Kidney epithelial cell (primary cell): ENCODE measurements at regions not wholly inside any gene's neighbourhood (a gene's known extent, or its start where the extent isn't known, plus 50 kb on each side); places are given as distances from the start of the nearest gene placed in this dataset.

ENCODE experiments used
- DNase-seq: peaks from one replicate; pipeline ENCODE4 v3.0.0-alpha.2; 2010; ENCODE audit warnings: low read depth
- H3K27me3 ChIP-seq: 2 replicates; pipeline ENCODE4 v1.6.0; 2011; ENCODE audit warnings: low read length; ENCODE audit not compliant: control insufficient read depth, insufficient read depth
- H3K36me3 ChIP-seq: 2 replicates; pipeline ENCODE4 v1.5.1; 2011; ENCODE audit warnings: low read length; ENCODE audit not compliant: control insufficient read depth, insufficient read depth
- H3K4me3 ChIP-seq: 2 replicates; pipeline ENCODE4 v1.5.1; 2011; ENCODE audit warnings: low read depth, mild to moderate bottlenecking, control low read depth, low read length
- TF ChIP-seq, protein P1 (sequence below): IDR thresholded peaks from 2 replicates; pipeline ENCODE4 v1.5.1; 2011; ENCODE audit warnings: mild to moderate bottlenecking, moderate library complexity, low read length, control low read depth, inconsistent platforms; ENCODE audit not compliant: insufficient read depth, poor library complexity, severe bottlenecking

GRCh38 chrX:42616981-42617380 is 161.0 kb downstream of the PPP1R2C start:
- Histone ChIP-seq H3K36me3 (no peaks in the 10 kb centered on the region), H3K4me3 (no peak overlapping the region), H3K27me3 (no peaks in the 10 kb centered on the region)
- TF ChIP-seq, protein P1, sequence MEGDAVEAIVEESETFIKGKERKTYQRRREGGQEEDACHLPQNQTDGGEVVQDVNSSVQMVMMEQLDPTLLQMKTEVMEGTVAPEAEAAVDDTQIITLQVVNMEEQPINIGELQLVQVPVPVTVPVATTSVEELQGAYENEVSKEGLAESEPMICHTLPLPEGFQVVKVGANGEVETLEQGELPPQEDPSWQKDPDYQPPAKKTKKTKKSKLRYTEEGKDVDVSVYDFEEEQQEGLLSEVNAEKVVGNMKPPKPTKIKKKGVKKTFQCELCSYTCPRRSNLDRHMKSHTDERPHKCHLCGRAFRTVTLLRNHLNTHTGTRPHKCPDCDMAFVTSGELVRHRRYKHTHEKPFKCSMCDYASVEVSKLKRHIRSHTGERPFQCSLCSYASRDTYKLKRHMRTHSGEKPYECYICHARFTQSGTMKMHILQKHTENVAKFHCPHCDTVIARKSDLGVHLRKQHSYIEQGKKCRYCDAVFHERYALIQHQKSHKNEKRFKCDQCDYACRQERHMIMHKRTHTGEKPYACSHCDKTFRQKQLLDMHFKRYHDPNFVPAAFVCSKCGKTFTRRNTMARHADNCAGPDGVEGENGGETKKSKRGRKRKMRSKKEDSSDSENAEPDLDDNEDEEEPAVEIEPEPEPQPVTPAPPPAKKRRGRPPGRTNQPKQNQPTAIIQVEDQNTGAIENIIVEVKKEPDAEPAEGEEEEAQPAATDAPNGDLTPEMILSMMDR: no peak
- DNase-seq: no peak

DNA sequence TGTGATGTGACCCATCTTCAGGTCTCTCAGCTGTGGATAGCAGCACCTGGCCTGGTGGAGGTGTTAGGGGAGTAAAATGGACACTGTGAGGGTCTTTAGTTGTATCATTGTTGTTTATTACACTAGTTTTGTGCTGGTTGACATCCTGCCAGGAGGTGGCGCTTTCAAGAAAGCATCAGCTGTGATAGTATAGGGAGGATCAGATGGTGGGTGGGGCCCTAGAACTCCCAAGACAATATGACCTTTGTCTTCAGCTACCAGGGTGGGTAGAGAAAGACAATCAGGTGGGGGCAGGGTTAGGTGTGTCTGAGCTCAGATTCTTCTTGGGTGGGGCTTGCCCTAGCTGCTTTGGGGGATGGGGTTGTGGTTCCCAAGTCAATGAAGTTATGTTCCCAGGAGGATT is 162.8 kb downstream of the PPP1R2C start:
- no peak for DNase-seq
- TF ChIP-seq, protein P1: no peak
- Histone ChIP-seq H3K4me3 (no peak overlapping the region), H3K27me3 (no peaks in the 10 kb centered on the region), H3K36me3 (no peaks in the 10 kb centered on the region)

DNA sequence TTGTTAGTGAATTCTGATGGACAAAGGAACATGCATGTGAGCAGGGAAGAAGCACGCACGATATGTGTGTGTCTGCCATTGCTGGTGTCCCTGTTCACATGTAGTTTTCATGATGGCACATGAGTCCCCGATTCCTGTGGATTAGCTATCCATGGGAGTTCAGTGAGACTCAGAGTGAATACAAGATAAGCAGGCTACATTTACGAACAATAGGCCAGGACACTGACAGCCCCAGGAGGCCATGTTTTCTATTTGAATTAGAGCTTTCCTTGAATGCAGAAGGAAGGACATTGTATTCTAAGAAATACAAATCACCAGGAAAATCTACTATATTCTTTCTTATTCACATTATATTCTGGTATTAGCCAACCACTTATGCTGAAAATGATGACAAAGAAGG is 171.4 kb downstream of the PPP1R2C start:
- TF ChIP-seq, protein P1: no peak

DNA sequence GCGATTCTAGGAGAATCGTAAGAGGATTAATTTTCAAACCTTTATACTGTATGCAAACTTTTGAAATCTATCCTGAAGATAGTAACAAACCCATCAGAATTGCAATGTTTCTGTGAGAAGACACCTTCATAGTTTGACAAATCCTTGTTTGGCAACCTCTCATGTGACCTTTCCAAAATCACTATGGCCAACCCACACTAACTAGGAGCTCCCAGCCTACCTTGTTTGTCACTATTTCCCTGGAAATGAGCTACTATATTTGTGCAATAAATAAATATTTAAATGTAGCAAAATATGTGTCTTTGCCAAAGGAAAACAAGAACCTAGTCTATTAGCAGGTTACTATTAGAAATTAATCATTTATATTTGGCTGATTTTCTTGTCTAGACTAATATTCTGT is 173.7 kb downstream of the PPP1R2C start:
- DNase-seq: no peak
- Histone ChIP-seq H3K27me3 (no peaks in the 10 kb centered on the region), H3K4me3 (no peak overlapping the region), H3K36me3 (no peaks in the 10 kb centered on the region)
- TF ChIP-seq, protein P1: no peak

More for the DNA sequence above, 171.4 kb downstream of the PPP1R2C start:
- Histone ChIP-seq H3K27me3 (no peaks in the 10 kb centered on the region), H3K36me3 (no peaks in the 10 kb centered on the region), H3K4me3 (no peak overlapping the region)
- no peak for DNase-seq

DNA sequence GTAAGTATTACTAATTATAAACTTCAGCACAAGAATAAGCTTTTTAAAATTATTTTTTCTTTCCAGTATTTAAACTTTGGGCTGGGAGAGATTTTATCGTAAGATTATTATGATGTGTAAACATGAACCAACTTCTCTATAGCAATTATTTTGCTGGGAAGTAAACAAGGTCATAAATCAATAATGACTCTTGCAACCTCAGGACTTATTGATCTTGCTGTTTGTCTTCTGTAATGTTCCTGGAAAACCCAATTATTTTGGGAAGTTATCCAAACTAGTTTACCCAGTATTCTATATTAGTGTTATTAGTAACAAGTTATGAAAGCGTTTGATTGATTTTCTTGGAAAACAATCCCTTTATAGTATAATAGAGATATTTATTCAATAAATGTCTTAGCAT is 174.9 kb downstream of the PPP1R2C start:
- TF ChIP-seq, protein P1: no peak
- no peaks in the 10 kb centered on the region for H3K36me3 ChIP-seq
- no peaks in the 10 kb centered on the region for H3K27me3 ChIP-seq
- H3K4me3 ChIP-seq: no peak overlapping the region
- DNase-seq: no peak

GRCh38 chrX:42602566-42602965 is 175.4 kb downstream of the PPP1R2C start:
- Histone ChIP-seq H3K36me3 (no peaks in the 10 kb centered on the region), H3K27me3 (no peaks in the 10 kb centered on the region), H3K4me3 (no peak overlapping the region)
- DNase-seq: no peak
- TF ChIP-seq, protein P1: no peak
